Testis (tissue), 2 donors: ENCODE measurements at regions not wholly inside any gene's neighbourhood (a gene's known extent, or its start where the extent isn't known, plus 50 kb on each side); places are given as distances from the start of the nearest gene placed in this dataset.

Source experiments
- POLR2A ChIP-seq: fragments of 450-650 bp; IDR thresholded peaks from one replicate; pipeline ENCODE4 v1.6.1; 2017; ENCODE audit warnings: antibody characterized with exemption, mild to moderate bottlenecking, moderate library complexity
- TF ChIP-seq, protein P1 (sequence below), 3 experiments: fragments of 450-650 bp in 2 of 3; fragments of 200-600 bp in 1 of 3; sonication (generic) in 1 of 3; IDR thresholded peaks; one replicate each; pipeline ENCODE4 v1.5.1; 2016 to 2019; ENCODE audit warnings: antibody characterized with exemption in 3 of 3, mild to moderate bottlenecking in 2 of 3, moderate library complexity in 1 of 3

DNA sequence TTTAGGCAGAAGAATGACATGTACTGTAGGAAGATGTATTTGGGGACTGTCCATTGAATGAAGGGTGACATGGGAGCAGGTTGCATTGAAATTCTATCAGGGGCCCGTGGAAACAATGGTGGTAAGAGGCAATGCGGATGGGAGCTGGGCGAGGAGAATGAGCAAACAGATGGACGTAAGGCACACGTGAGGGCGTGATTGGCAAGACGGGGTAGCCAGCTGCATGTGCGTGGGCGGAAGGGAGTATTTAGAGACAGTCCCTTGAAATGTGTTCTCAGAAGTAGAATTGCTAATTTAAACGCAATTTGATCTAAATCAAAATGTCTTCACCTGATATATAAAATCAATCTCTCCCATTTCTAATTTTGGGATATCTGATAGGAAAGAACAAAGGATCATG, 62.3 kb downstream of the MEX3B start:
- TF ChIP-seq, protein P1, sequence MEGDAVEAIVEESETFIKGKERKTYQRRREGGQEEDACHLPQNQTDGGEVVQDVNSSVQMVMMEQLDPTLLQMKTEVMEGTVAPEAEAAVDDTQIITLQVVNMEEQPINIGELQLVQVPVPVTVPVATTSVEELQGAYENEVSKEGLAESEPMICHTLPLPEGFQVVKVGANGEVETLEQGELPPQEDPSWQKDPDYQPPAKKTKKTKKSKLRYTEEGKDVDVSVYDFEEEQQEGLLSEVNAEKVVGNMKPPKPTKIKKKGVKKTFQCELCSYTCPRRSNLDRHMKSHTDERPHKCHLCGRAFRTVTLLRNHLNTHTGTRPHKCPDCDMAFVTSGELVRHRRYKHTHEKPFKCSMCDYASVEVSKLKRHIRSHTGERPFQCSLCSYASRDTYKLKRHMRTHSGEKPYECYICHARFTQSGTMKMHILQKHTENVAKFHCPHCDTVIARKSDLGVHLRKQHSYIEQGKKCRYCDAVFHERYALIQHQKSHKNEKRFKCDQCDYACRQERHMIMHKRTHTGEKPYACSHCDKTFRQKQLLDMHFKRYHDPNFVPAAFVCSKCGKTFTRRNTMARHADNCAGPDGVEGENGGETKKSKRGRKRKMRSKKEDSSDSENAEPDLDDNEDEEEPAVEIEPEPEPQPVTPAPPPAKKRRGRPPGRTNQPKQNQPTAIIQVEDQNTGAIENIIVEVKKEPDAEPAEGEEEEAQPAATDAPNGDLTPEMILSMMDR (IDR thresholded peaks at IDR 0.05) = no peak
- TF ChIP-seq POLR2A = no peak
